MM.1S (cell line): ENCODE measurements at regions not wholly inside any gene's neighbourhood (a gene's known extent, or its start where the extent isn't known, plus 50 kb on each side); places are given as distances from the start of the nearest gene placed in this dataset.

Experiments
- EZH2 ChIP-seq: fragments of 300-600 bp; sonication (generic); optimal IDR thresholded peaks from 2 replicates; pipeline ENCODE3; 2017; ENCODE audit warnings: low read depth, mild to moderate bottlenecking, antibody characterized with exemption, low read length, mixed read lengths
- EZH2phosphoT487 ChIP-seq: fragments of 300-600 bp; sonication (generic); IDR thresholded peaks from 2 replicates; pipeline ENCODE4 v1.6.1; 2018; ENCODE audit warnings: antibody characterized with exemption, low read length
- TF ChIP-seq, protein P1 (sequence below): fragments of 300-600 bp; sonication (generic); IDR thresholded peaks from 2 replicates; pipeline ENCODE4 v1.5.1; 2016; ENCODE audit warnings: antibody characterized with exemption, low read length, mixed read lengths

DNA sequence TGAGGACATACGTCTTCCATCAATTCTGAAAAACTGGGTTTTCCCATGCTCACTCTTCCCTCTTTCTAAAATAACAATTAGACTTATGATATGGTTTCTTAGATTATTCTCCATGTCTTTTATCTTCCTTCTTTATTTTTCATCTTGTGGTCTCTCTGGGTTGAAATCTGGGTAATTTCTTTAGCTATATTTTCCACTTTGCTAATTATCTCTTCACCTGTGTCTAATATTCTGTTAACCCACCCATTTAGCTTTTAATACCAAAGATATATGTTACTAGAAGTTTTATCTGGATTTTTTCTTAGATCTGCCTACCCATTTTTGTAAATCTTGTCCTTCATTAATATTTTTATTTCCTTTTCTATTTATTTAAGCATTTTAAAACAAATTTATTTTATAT, 121.8 kb downstream of the TENT5A start:
- TF ChIP-seq, protein P1, sequence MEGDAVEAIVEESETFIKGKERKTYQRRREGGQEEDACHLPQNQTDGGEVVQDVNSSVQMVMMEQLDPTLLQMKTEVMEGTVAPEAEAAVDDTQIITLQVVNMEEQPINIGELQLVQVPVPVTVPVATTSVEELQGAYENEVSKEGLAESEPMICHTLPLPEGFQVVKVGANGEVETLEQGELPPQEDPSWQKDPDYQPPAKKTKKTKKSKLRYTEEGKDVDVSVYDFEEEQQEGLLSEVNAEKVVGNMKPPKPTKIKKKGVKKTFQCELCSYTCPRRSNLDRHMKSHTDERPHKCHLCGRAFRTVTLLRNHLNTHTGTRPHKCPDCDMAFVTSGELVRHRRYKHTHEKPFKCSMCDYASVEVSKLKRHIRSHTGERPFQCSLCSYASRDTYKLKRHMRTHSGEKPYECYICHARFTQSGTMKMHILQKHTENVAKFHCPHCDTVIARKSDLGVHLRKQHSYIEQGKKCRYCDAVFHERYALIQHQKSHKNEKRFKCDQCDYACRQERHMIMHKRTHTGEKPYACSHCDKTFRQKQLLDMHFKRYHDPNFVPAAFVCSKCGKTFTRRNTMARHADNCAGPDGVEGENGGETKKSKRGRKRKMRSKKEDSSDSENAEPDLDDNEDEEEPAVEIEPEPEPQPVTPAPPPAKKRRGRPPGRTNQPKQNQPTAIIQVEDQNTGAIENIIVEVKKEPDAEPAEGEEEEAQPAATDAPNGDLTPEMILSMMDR: no peak
- TF ChIP-seq EZH2: no peak
- TF ChIP-seq EZH2phosphoT487: no peak
